ENCODE measurements at regions not wholly inside any gene's neighbourhood (a gene's known extent, or its start where the extent isn't known, plus 50 kb on each side); places are given as distances from the start of the nearest gene placed in this dataset.
"Not testable (repeated sequence)": the region's sequence is repeated elsewhere in the genome, so short reads cannot be mapped to it uniquely, and the experiment has no call there.

GRCh38 chr16:80258407-80258806, 282.4 kb upstream of the DYNLRB2 start:
- no peak for DNase-seq (ENCODE audit: low spot score)

DNA sequence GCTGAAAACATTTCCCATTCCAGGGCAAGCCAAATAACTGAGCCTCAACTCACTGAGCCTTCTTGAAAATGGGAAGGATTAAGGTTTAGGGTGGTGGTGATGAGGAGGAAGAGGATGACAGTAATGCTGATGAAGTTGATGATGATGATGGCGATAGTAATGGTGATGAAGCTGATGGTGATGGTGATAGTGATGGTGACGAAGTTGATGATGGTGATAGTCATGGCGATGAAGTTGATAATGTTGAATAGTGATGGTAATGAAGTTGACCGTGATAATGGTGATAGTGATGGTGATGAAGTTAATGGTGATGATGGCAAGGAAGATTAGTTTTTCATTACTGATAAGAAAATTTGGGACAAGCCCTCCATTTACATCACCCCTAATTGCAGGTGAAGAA, 285.8 kb upstream of the DYNLRB2 start:
- no peak for DNase-seq (ENCODE audit: low spot score)

- DNase-seq (ENCODE audit: low spot score): no peak
Observed at GRCh38 chr16:80253741-80254140, 287.1 kb upstream of the DYNLRB2 start.

DNA sequence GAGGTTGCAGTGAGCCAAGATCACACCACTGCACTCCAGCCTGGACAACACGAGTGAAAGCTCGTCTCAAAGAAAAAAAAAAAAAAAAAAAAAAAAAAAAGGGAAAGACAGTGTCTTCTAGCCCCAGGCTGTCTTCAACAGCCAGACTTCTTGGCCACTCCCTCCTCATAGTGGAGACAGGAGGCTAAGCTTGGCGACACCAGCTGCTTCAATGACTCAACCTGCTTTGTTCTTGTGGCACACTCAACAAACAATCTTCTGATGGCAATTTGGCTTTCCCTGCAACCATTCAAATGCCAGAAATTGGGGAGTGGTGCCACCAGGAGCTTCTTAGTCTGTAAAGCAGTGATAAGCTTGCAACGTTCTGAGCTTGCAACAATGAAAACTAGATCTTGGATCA, 290.4 kb upstream of the DYNLRB2 start:
- DNase-seq (ENCODE audit: low spot score): no peak

DNA sequence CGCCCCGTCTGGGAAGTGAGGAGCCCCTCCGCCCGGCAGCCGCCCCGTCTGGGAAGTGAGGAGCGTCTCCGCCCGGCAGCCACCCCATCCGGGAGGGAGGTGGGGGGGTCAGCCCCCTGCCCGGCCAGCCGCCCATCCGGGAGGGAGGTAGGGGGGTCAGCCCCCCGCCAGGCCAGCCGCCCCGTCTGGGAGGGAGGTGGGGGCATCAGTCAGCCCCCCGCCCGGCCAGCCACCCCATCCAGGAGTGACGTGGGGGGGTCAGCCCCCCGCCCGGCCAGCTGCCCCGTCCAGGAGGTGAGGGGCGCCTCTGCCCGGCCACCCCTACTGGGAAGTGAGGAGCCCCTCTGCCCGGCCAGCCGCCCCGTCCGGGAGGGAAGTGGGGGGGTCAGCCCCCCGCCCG, 297.5 kb upstream of the DYNLRB2 start:
- not testable (repeated sequence) for DNase-seq (ENCODE audit: low spot score)

DNA sequence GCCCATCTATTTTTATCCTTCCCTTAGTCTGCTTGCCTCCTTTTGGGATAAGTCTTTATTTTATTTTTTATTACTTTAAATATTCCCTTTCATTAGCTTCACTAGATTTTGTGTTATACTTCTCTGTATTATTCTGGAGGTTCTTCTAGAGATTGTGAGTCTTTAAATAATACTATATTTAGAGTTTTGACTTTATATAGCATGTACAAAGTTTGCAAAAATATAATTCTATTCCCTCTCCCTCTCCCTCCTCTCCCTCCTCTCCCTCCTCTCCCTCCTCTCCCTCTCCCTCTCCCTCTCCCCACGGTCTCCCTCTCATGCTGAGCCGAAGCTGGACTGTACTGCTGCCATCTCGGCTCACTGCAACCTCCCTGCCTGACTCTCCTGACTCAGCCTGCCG, 298.5 kb upstream of the DYNLRB2 start:
- not testable (repeated sequence) for DNase-seq (ENCODE audit: low spot score)

DNA sequence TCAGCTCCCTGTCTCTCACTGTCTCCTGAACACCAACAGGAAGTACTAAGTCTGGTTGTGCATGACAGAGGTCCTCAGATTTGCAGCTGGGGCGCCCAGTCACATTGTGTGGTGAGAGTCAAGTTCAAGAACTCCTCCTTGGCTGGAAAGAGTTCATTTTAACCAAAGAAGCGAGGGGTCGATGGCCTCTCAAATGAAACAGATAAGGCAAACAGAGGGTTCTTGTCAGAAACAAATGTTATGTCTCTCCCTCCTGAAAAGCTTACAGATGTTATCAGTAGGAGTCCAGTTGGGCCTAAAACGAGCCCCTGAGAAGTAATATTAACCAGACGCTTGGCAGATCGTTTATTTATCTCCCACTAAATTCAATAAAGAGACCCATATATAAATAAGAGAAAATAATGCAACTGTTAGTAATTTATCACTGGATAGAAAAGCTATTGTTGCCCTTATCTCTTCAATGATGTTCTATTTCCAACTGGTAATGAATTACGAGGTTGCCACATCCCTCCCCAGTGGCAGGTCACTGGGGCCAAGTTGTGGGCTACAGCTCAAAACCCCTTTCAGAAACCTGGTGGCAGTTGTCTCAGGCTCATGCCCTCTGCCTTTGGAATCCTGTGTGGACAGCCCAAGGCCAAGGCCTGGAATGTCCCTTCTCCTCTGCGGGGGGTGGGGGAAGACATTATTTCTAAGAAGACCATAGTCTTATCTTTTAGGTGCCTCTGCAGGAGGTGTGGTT, 307.5 kb upstream of the DYNLRB2 start:
- DNase-seq (ENCODE audit: low spot score): no peak

GRCh38 chr16:80231888-80232287, 308.9 kb upstream of the DYNLRB2 start:
- DNase-seq (ENCODE audit: low spot score): no peak

DNA sequence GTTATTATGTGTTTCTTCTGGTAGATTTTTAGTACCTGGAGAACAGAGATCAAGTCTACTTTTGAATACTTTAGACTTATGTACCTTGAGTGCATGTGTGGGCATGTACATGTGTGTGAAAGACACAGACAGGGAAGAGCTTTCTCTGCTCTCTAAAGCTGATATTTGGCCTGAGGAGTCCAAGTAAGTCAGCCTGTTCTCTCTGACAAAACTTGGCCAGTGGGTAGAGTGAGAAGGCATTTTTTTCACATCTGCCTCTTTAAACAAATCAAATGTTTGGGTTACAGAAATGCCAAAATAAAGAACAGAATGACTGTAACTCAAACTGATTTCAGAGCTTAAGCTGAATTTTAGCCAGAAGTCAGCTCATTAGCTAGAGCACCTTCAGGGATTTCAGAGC, 309.7 kb upstream of the DYNLRB2 start:
- no peak for DNase-seq (ENCODE audit: low spot score)

GRCh38 chr16:80230328-80231120, 310.3 kb upstream of the DYNLRB2 start:
- DNase-seq (ENCODE audit: low spot score): no peak

GRCh38 chr16:80226499-80226898, 314.3 kb upstream of the DYNLRB2 start:
- no peak for DNase-seq (ENCODE audit: low spot score)

GRCh38 chr16:80210787-80211186, 330.0 kb upstream of the DYNLRB2 start:
- no peak for DNase-seq (ENCODE audit: low spot score)

DNA sequence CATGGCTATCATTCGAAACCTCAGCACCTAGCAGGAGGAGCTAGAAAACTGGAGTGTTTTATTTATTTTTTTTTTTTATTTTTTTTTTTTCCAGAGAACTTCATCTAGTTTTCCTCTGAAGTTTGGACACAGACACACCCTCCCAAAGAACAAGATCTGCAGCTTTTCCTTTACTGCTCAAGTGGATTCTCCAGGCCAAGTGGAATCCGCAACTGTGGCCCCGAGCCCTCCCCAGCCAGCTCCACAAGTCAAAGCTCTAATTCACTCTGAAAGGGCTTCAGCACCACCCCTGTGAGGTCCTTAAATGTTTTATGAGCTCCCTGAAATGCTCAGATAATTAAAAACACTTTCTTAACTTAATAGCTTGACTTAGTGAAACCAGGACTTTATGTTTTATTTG, 332.1 kb upstream of the DYNLRB2 start:
- DNase-seq (ENCODE audit: low spot score): no peak

GRCh38 chr16:80208015-80208414, 332.8 kb upstream of the DYNLRB2 start:
- DNase-seq (ENCODE audit: low spot score): no peak

DNA sequence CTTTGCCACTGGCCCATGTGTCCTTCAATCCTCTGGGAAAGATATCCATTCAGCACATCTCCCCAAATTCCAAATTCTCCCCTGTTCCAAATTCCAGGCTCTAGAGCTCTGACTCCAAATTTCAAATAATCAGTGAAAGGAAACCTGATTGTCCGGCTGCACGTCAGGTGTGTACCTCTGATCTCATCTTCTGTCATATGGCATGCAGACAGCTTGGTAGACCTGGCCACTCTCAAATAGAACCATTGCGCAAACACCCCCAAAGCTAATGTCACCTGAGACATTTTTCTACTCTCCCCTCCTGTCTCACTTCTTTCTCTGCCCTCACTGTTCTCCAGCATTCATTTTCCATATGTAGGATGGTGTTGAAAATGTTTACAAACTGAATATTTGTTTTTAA, 337.0 kb upstream of the DYNLRB2 start:
- no peak for DNase-seq (ENCODE audit: low spot score)

GRCh38 chr16:80202831-80203413, 337.9 kb upstream of the DYNLRB2 start:
- DNase-seq (ENCODE audit: low spot score): no peak

DNA sequence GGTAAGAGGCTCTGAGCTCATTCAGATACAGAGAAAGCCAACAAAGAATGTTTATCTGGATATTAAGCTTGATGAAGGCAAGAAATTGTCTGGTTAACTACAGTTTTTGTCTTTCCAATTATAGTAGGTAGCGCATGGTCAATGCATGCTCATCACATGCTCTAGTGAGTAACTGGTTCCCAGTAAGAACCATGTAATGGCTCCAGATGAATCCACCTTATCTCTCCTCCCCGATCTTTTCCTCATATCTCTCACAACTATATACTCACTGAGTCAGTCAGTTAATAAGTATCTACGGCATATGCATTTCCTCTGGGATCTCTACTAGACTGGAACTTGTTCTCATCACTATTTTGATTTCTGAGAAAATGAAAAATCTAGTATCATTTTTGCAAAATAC, 340.7 kb upstream of the DYNLRB2 start:
- DNase-seq (ENCODE audit: low spot score): no peak

DNA sequence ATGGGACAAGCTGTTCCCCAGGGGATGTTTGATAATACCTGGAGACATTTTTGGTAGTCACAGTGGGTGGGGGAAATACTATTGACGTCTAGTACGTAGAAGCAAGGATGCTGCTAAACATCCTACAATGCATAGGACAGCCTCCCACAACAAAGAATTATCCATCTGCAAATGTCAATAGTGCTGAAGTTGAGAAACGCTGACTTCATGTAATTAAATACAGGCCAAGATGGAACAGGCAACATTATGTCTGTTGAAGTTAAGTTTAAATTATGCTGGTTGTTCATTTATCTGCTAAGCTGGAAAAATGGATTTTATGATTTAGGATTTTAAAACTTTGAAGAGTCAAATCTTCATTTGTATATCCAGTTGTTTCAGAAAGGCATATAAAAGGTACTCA, 341.2 kb upstream of the DYNLRB2 start:
- no peak for DNase-seq (ENCODE audit: low spot score)

- no peak for DNase-seq (ENCODE audit: low spot score)
Observed at GRCh38 chr16:80198311-80199299, 342.2 kb upstream of the DYNLRB2 start.

- DNase-seq (ENCODE audit: low spot score): no peak
Observed at GRCh38 chr16:80197741-80198201, 343.0 kb upstream of the DYNLRB2 start.

- DNase-seq (ENCODE audit: low spot score): no peak
Observed at GRCh38 chr16:80191928-80192327, 348.9 kb upstream of the DYNLRB2 start.

Data from iPS-NIHi11 (cell line).